ENCODE measurements at regions not wholly inside any gene's neighbourhood (a gene's known extent, or its start where the extent isn't known, plus 50 kb on each side); places are given as distances from the start of the nearest gene placed in this dataset.

- intact Hi-C loops (cut with micrococcal nuclease; ENCODE audit: unreplicated experiment) = no loop called here
- H3K27ac Mint-ChIP-seq (ENCODE audit: unreplicated experiment) = no peak overlapping the region
- H3K4me3 Mint-ChIP-seq (ENCODE audit: low read depth, unreplicated experiment) = no peak overlapping the region
- no peaks in the 10 kb centered on the region for H3K4me1 Mint-ChIP-seq (ENCODE audit: low read depth, unreplicated experiment)
- no peak for TF ChIP-seq CTCF (IDR thresholded peaks at IDR 0.05; ENCODE audit: unreplicated experiment)
- no peak for DNase-seq
- H3K9me3 Mint-ChIP-seq (ENCODE audit: low read depth, unreplicated experiment) = no peaks in the 10 kb centered on the region
- no peaks in the 10 kb centered on the region for H3K36me3 Mint-ChIP-seq (ENCODE audit: insufficient read depth, unreplicated experiment)
- BruUV-seq (replicated peaks) = no TSS peak
- H3K27me3 Mint-ChIP-seq (ENCODE audit: unreplicated experiment) = peaks cover 75% of the 10 kb centered on the region
- CTCF ChIA-PET = no interaction called here
Observed at GRCh38 chr11:122273476-122274191, 157.6 kb upstream of the BLID start.

GRCh38 chr11:122271745-122272144, 155.7 kb upstream of the BLID start:
- intact Hi-C loops (cut with micrococcal nuclease; ENCODE audit: unreplicated experiment) = no loop called here
- Mint-ChIP-seq H3K4me1 (ENCODE audit: low read depth, unreplicated experiment) (no peaks in the 10 kb centered on the region), H3K27ac (ENCODE audit: unreplicated experiment) (no peak overlapping the region), H3K9me3 (ENCODE audit: low read depth, unreplicated experiment) (no peaks in the 10 kb centered on the region), H3K27me3 (ENCODE audit: unreplicated experiment) (peaks cover 78% of the 10 kb centered on the region), H3K36me3 (ENCODE audit: insufficient read depth, unreplicated experiment) (no peaks in the 10 kb centered on the region), H3K4me3 (ENCODE audit: low read depth, unreplicated experiment) (no peak overlapping the region)
- no peak for DNase-seq
- no peak for TF ChIP-seq CTCF (IDR thresholded peaks at IDR 0.05; ENCODE audit: unreplicated experiment)
- CTCF ChIA-PET = no interaction called here
- no TSS peak for BruUV-seq (replicated peaks)

- Mint-ChIP-seq H3K27me3 (ENCODE audit: unreplicated experiment) (peaks cover 72% of the 10 kb centered on the region), H3K36me3 (ENCODE audit: insufficient read depth, unreplicated experiment) (no peaks in the 10 kb centered on the region), H3K4me1 (ENCODE audit: low read depth, unreplicated experiment) (no peaks in the 10 kb centered on the region), H3K27ac (ENCODE audit: unreplicated experiment) (no peak overlapping the region), H3K9me3 (ENCODE audit: low read depth, unreplicated experiment) (no peaks in the 10 kb centered on the region), H3K4me3 (ENCODE audit: low read depth, unreplicated experiment) (no peak overlapping the region)
- TF ChIP-seq CTCF (IDR thresholded peaks at IDR 0.05; ENCODE audit: unreplicated experiment) = no peak
- no peak for DNase-seq
- CTCF ChIA-PET = no interaction called here
- no TSS peak for BruUV-seq (replicated peaks)
- intact Hi-C loops (cut with micrococcal nuclease; ENCODE audit: unreplicated experiment) = no loop called here
Observed at GRCh38 chr11:122271137-122271536, 155.1 kb upstream of the BLID start.

- CTCF ChIA-PET = no interaction called here
- H3K27ac Mint-ChIP-seq (ENCODE audit: unreplicated experiment) = no peak overlapping the region
Observed at GRCh38 chr11:122270535-122270934, 154.5 kb upstream of the BLID start.

More at GRCh38 chr11:122270535-122270934, 154.5 kb upstream of the BLID start:
- H3K36me3 Mint-ChIP-seq (ENCODE audit: insufficient read depth, unreplicated experiment) = no peaks in the 10 kb centered on the region
- H3K4me1 Mint-ChIP-seq (ENCODE audit: low read depth, unreplicated experiment) = no peaks in the 10 kb centered on the region
- H3K9me3 Mint-ChIP-seq (ENCODE audit: low read depth, unreplicated experiment) = no peaks in the 10 kb centered on the region
- intact Hi-C loops (cut with micrococcal nuclease; ENCODE audit: unreplicated experiment) = no loop called here
- BruUV-seq (replicated peaks) = no TSS peak
- no peak overlapping the region for H3K4me3 Mint-ChIP-seq (ENCODE audit: low read depth, unreplicated experiment)
- TF ChIP-seq CTCF (IDR thresholded peaks at IDR 0.05; ENCODE audit: unreplicated experiment) = no peak
- H3K27me3 Mint-ChIP-seq (ENCODE audit: unreplicated experiment) = peaks cover 66% of the 10 kb centered on the region
- DNase-seq = no peak

Data from Calu3 (cell line).